GM12891 (cell line): ENCODE measurements at regions not wholly inside any gene's neighbourhood (a gene's known extent, or its start where the extent isn't known, plus 50 kb on each side); places are given as distances from the start of the nearest gene placed in this dataset.

Source experiments
- PAX5 ChIP-seq: IDR thresholded peaks from 2 replicates; pipeline ENCODE4 v1.6.1; 2011; ENCODE audit warnings: low read length, moderate library complexity, mild to moderate bottlenecking; ENCODE audit not compliant: insufficient read depth, severe bottlenecking
- POLR2A ChIP-seq: IDR thresholded peaks from 2 replicates; pipeline ENCODE4 v1.6.1; 2011; ENCODE audit warnings: low read depth, low read length, control low read depth
- POLR2AphosphoS5 ChIP-seq: IDR thresholded peaks from 2 replicates; pipeline ENCODE4 v1.6.1; 2011; ENCODE audit warnings: low read depth, low read length, control low read depth
- POU2F2 ChIP-seq: IDR thresholded peaks from 2 replicates; pipeline ENCODE4 v1.6.1; 2011; ENCODE audit warnings: low read depth, mild to moderate bottlenecking, control low read depth, low read length, moderate library complexity
- SPI1 ChIP-seq: IDR thresholded peaks from 2 replicates; pipeline ENCODE4 v1.6.1; 2011; ENCODE audit warnings: low read depth, low read length, control low read depth
- TAF1 ChIP-seq: IDR thresholded peaks from 2 replicates; pipeline ENCODE4 v1.6.1; 2011; ENCODE audit warnings: low read depth, low read length, control low read depth

DNA sequence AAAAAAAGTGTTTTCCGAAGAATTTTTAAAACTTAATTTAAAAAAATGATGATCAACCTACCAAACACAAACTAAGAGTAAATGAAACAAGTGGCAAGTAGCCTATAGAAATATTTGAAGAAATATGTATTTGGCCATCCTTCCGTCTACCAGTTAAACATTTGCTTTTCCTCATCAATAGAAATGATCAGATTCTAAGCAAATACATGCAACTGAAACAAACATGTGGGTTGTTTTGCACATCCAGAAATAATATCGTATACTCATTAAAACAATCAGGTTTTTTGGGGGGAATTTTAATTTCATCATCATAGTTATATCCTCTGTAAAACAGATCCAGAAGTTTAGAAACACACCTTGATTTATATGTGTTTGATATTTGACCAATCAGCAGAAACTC lies 1011.7 kb downstream of the GATA3 start:
- TF ChIP-seq SPI1 (no peak), POLR2A (no peak), TAF1 (no peak), POU2F2 (no peak), POLR2AphosphoS5 (no peak), PAX5 (no peak)
